ENCODE measurements at regions not wholly inside any gene's neighbourhood (a gene's known extent, or its start where the extent isn't known, plus 50 kb on each side); places are given as distances from the start of the nearest gene placed in this dataset.

DNA sequence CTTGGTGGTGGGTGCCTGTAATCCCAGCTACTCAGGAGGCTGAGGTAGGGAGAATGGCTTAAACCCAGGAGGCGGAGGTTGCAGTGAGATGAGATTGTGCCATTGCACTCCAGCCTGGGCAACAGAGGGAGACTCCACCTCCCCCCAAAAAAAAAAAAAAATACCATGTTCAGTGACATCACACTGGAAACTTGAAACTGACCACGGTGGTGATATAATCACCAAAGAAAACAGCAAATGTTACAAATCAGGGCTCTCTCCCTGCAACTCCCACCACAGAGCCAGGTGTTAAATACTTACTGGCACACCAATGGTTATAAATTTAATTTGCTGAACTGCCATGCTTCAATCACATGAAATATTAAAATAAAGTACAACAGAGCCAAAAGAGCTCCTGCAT lies 81.4 kb downstream of the ZNF608 start (continued):
- TF ChIP-seq, protein P1, sequence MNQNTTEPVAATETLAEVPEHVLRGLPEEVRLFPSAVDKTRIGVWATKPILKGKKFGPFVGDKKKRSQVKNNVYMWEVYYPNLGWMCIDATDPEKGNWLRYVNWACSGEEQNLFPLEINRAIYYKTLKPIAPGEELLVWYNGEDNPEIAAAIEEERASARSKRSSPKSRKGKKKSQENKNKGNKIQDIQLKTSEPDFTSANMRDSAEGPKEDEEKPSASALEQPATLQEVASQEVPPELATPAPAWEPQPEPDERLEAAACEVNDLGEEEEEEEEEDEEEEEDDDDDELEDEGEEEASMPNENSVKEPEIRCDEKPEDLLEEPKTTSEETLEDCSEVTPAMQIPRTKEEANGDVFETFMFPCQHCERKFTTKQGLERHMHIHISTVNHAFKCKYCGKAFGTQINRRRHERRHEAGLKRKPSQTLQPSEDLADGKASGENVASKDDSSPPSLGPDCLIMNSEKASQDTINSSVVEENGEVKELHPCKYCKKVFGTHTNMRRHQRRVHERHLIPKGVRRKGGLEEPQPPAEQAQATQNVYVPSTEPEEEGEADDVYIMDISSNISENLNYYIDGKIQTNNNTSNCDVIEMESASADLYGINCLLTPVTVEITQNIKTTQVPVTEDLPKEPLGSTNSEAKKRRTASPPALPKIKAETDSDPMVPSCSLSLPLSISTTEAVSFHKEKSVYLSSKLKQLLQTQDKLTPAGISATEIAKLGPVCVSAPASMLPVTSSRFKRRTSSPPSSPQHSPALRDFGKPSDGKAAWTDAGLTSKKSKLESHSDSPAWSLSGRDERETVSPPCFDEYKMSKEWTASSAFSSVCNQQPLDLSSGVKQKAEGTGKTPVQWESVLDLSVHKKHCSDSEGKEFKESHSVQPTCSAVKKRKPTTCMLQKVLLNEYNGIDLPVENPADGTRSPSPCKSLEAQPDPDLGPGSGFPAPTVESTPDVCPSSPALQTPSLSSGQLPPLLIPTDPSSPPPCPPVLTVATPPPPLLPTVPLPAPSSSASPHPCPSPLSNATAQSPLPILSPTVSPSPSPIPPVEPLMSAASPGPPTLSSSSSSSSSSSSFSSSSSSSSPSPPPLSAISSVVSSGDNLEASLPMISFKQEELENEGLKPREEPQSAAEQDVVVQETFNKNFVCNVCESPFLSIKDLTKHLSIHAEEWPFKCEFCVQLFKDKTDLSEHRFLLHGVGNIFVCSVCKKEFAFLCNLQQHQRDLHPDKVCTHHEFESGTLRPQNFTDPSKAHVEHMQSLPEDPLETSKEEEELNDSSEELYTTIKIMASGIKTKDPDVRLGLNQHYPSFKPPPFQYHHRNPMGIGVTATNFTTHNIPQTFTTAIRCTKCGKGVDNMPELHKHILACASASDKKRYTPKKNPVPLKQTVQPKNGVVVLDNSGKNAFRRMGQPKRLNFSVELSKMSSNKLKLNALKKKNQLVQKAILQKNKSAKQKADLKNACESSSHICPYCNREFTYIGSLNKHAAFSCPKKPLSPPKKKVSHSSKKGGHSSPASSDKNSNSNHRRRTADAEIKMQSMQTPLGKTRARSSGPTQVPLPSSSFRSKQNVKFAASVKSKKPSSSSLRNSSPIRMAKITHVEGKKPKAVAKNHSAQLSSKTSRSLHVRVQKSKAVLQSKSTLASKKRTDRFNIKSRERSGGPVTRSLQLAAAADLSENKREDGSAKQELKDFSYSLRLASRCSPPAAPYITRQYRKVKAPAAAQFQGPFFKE (tag by site-specific recombination; IDR thresholded peaks at IDR 0.05; ENCODE audit: borderline replicate concordance) = no peak
- TF ChIP-seq ZBTB8A (tag by site-specific recombination; IDR thresholded peaks at IDR 0.05) (peak; percentile 46; the same call in 1 of the 2 replicates), KLF9 (tag by site-specific recombination; IDR thresholded peaks at IDR 0.05; ENCODE audit: low read depth) (no peak), SP2 (tag by site-specific recombination; IDR thresholded peaks at IDR 0.05) (peak; percentile 33; the same call in 1 of the 2 replicates), ZNF214 (tag by site-specific recombination; IDR thresholded peaks at IDR 0.05; ENCODE audit: borderline replicate concordance) (no peak), ZNF23 (tag by site-specific recombination; IDR thresholded peaks at IDR 0.05; ENCODE audit: borderline replicate concordance) (no peak), ZNF174 (tag by site-specific recombination; IDR thresholded peaks at IDR 0.05) (no peak), ZXDB (tag by site-specific recombination; IDR thresholded peaks at IDR 0.05) (peak; percentile 97), ZNF621 (tag by site-specific recombination; IDR thresholded peaks at IDR 0.05) (no peak), SCRT1 (tag by site-specific recombination; IDR thresholded peaks at IDR 0.05; ENCODE audit: borderline replicate concordance) (no peak), SCRT2 (tag by site-specific recombination; IDR thresholded peaks at IDR 0.05) (no peak), ZNF335 (tag by site-specific recombination; conservative IDR thresholded peaks at IDR 0.05) (no peak; the same call in 1 of the 2 replicates), ZNF654 (tag by site-specific recombination; IDR thresholded peaks at IDR 0.05; ENCODE audit: low read depth) (no peak), ZNF221 (tag by site-specific recombination; IDR thresholded peaks at IDR 0.05; ENCODE audit: borderline replicate concordance) (no peak), ZNF677 (tag by site-specific recombination; IDR thresholded peaks at IDR 0.05) (no peak), ZFP37 (tag by site-specific recombination; IDR thresholded peaks at IDR 0.05) (0 out of 2 replicates have a peak, but pooled peaks have one; percentile 56), HOXC10 (CRISPR knock-in tag; IDR thresholded peaks at IDR 0.05) (no peak), ZNF146 (tag by site-specific recombination; IDR thresholded peaks at IDR 0.05) (no peak), ZNF561 (tag by site-specific recombination; IDR thresholded peaks at IDR 0.05; ENCODE audit: borderline replicate concordance) (peak; percentile 85), ZNF121 (tag by site-specific recombination; IDR thresholded peaks at IDR 0.05) (peak; percentile 73; the same call in 1 of the 2 replicates)
- TF ChIP-seq, protein P2, sequence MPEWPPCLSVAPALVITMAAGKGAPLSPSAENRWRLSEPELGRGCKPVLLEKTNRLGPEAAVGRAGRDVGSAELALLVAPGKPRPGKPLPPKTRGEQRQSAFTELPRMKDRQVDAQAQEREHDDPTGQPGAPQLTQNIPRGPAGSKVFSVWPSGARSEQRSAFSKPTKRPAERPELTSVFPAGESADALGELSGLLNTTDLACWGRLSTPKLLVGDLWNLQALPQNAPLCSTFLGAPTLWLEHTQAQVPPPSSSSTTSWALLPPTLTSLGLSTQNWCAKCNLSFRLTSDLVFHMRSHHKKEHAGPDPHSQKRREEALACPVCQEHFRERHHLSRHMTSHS (tag by site-specific recombination; IDR thresholded peaks at IDR 0.05) = peak; percentile 66; the same call in 1 of the 2 replicates
- TF ChIP-seq, protein P3, sequence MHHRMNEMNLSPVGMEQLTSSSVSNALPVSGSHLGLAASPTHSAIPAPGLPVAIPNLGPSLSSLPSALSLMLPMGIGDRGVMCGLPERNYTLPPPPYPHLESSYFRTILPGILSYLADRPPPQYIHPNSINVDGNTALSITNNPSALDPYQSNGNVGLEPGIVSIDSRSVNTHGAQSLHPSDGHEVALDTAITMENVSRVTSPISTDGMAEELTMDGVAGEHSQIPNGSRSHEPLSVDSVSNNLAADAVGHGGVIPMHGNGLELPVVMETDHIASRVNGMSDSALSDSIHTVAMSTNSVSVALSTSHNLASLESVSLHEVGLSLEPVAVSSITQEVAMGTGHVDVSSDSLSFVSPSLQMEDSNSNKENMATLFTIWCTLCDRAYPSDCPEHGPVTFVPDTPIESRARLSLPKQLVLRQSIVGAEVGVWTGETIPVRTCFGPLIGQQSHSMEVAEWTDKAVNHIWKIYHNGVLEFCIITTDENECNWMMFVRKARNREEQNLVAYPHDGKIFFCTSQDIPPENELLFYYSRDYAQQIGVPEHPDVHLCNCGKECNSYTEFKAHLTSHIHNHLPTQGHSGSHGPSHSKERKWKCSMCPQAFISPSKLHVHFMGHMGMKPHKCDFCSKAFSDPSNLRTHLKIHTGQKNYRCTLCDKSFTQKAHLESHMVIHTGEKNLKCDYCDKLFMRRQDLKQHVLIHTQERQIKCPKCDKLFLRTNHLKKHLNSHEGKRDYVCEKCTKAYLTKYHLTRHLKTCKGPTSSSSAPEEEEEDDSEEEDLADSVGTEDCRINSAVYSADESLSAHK (tag by site-specific recombination; IDR thresholded peaks at IDR 0.05) = peak; percentile 99
- TF ChIP-seq, protein P4, sequence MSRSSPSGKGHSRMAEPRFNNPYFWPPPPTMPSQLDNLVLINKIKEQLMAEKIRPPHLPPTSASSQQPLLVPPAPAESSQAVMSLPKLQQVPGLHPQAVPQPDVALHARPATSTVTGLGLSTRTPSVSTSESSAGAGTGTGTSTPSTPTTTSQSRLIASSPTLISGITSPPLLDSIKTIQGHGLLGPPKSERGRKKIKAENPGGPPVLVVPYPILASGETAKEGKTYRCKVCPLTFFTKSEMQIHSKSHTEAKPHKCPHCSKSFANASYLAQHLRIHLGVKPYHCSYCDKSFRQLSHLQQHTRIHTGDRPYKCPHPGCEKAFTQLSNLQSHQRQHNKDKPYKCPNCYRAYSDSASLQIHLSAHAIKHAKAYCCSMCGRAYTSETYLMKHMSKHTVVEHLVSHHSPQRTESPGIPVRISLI (tag by site-specific recombination; IDR thresholded peaks at IDR 0.05) = peak; percentile 99
- TF ChIP-seq, protein P5, sequence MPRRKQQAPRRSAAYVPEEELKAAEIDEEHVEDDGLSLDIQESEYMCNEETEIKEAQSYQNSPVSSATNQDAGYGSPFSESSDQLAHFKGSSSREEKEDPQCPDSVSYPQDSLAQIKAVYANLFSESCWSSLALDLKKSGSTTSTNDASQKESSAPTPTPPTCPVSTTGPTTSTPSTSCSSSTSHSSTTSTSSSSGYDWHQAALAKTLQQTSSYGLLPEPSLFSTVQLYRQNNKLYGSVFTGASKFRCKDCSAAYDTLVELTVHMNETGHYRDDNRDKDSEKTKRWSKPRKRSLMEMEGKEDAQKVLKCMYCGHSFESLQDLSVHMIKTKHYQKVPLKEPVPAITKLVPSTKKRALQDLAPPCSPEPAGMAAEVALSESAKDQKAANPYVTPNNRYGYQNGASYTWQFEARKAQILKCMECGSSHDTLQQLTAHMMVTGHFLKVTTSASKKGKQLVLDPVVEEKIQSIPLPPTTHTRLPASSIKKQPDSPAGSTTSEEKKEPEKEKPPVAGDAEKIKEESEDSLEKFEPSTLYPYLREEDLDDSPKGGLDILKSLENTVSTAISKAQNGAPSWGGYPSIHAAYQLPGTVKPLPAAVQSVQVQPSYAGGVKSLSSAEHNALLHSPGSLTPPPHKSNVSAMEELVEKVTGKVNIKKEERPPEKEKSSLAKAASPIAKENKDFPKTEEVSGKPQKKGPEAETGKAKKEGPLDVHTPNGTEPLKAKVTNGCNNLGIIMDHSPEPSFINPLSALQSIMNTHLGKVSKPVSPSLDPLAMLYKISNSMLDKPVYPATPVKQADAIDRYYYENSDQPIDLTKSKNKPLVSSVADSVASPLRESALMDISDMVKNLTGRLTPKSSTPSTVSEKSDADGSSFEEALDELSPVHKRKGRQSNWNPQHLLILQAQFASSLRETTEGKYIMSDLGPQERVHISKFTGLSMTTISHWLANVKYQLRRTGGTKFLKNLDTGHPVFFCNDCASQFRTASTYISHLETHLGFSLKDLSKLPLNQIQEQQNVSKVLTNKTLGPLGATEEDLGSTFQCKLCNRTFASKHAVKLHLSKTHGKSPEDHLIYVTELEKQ (tag by site-specific recombination; IDR thresholded peaks at IDR 0.05; ENCODE audit: borderline replicate concordance) = peak; percentile 93
- TF ChIP-seq, protein P6, sequence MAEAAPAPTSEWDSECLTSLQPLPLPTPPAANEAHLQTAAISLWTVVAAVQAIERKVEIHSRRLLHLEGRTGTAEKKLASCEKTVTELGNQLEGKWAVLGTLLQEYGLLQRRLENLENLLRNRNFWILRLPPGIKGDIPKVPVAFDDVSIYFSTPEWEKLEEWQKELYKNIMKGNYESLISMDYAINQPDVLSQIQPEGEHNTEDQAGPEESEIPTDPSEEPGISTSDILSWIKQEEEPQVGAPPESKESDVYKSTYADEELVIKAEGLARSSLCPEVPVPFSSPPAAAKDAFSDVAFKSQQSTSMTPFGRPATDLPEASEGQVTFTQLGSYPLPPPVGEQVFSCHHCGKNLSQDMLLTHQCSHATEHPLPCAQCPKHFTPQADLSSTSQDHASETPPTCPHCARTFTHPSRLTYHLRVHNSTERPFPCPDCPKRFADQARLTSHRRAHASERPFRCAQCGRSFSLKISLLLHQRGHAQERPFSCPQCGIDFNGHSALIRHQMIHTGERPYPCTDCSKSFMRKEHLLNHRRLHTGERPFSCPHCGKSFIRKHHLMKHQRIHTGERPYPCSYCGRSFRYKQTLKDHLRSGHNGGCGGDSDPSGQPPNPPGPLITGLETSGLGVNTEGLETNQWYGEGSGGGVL (tag by site-specific recombination; IDR thresholded peaks at IDR 0.05) = peak; percentile 78

Measured in HEK293 (cell line).